ENCODE measurements at regions not wholly inside any gene's neighbourhood (a gene's known extent, or its start where the extent isn't known, plus 50 kb on each side); places are given as distances from the start of the nearest gene placed in this dataset.

GRCh38 chr5:171575808-171576207, 156.4 kb downstream of the FGF18 start:
- Histone ChIP-seq H3K27ac (ENCODE audit: low read length in 2 of 2) (no peak overlapping the region), H4K20me1 (ENCODE audit: control insufficient read depth, insufficient read depth, low read length, poor library complexity, severe bottlenecking) (no peaks in the 10 kb centered on the region), H3K4me1 (ENCODE audit: control insufficient read depth in 2 of 2, insufficient read depth in 2 of 2, low read length in 2 of 2) (no peaks in the 10 kb centered on the region), H3K36me3 (replicated peaks in 1 of 2; ENCODE audit: control extremely low read depth in 1 of 2, control insufficient read depth in 1 of 2, extremely low read depth in 1 of 2, insufficient read depth in 2 of 2, low read length in 1 of 2) (no peaks in the 10 kb centered on the region), H3K9ac (ENCODE audit: low read length) (no peak overlapping the region), H3K27me3 (replicated peaks in 1 of 4; ENCODE audit: control extremely low read depth in 1 of 4, control insufficient read depth in 3 of 4, insufficient read depth in 4 of 4, low read length in 3 of 4) (peaks cover 0 to 4% (median 0%) of the 10 kb centered on the region in 4 experiments), H3K4me2 (replicated peaks; ENCODE audit: low read depth, low read length, poor library complexity, severe bottlenecking) (no peak overlapping the region), H3K9me3 (ENCODE audit: control extremely low read depth in 1 of 3, control insufficient read depth in 2 of 3, insufficient read depth in 1 of 3, low read length in 2 of 3) (peaks cover 0 to 12% (median 0%) of the 10 kb centered on the region in 3 donors), H3K4me3 (ENCODE audit: control extremely low read depth in 1 of 5, extremely low read depth in 1 of 5, insufficient read depth in 1 of 5, low read depth in 2 of 5, low read length in 4 of 5) (no peak overlapping the region), H2AFZ (ENCODE audit: insufficient read depth, low read depth, low read length, poor library complexity, severe bottlenecking) (no peak overlapping the region), H3K79me2 (ENCODE audit: control insufficient read depth, insufficient read depth, low read length) (no peaks in the 10 kb centered on the region)
- Mint-ChIP-seq H3K27me3 (peaks cover 7% of the 10 kb centered on the region), H3K4me1 (no peaks in the 10 kb centered on the region), H3K4me3 (no peak overlapping the region), H3K9me3 (ENCODE audit: insufficient read depth) (peaks cover 3% of the 10 kb centered on the region), H3K27ac (no peak overlapping the region)
- DNase-seq (no peak), ATAC-seq (ENCODE audit: low read depth) (no peak)
- ChIA-PET CTCF (no interaction called here), POLR2A (no interaction called here)
- intact Hi-C loops (cut with micrococcal nuclease): no loop called here
- TF ChIP-seq EZH2 (IDR thresholded peaks at IDR 0.05; ENCODE audit: borderline replicate concordance, insufficient read depth, low read depth, low read length, poor library complexity, severe bottlenecking) (no peak), CTCF (IDR thresholded peaks at IDR 0.05) (no peak)
- 100% methylated on average over 1 of the region's 3 CpGs for WGBS (ENCODE audit: insufficient coverage)

- Histone ChIP-seq H3K36me3 (replicated peaks in 1 of 2; ENCODE audit: control extremely low read depth in 1 of 2, control insufficient read depth in 1 of 2, extremely low read depth in 1 of 2, insufficient read depth in 2 of 2, low read length in 1 of 2) (no peaks in the 10 kb centered on the region), H3K4me1 (ENCODE audit: control insufficient read depth in 2 of 2, insufficient read depth in 2 of 2, low read length in 2 of 2) (no peaks in the 10 kb centered on the region), H2AFZ (ENCODE audit: insufficient read depth, low read depth, low read length, poor library complexity, severe bottlenecking) (no peak overlapping the region), H4K20me1 (ENCODE audit: control insufficient read depth, insufficient read depth, low read length, poor library complexity, severe bottlenecking) (no peaks in the 10 kb centered on the region), H3K27me3 (replicated peaks in 1 of 4; ENCODE audit: control extremely low read depth in 1 of 4, control insufficient read depth in 3 of 4, insufficient read depth in 4 of 4, low read length in 3 of 4) (peaks cover 0 to 4% (median 0%) of the 10 kb centered on the region in 4 experiments), H3K9me3 (ENCODE audit: control extremely low read depth in 1 of 3, control insufficient read depth in 2 of 3, insufficient read depth in 1 of 3, low read length in 2 of 3) (peaks cover 0 to 12% (median 0%) of the 10 kb centered on the region in 3 donors), H3K79me2 (ENCODE audit: control insufficient read depth, insufficient read depth, low read length) (no peaks in the 10 kb centered on the region), H3K4me2 (replicated peaks; ENCODE audit: low read depth, low read length, poor library complexity, severe bottlenecking) (no peak overlapping the region), H3K4me3 (ENCODE audit: control extremely low read depth in 1 of 5, extremely low read depth in 1 of 5, insufficient read depth in 1 of 5, low read depth in 2 of 5, low read length in 4 of 5) (no peak overlapping the region), H3K9ac (ENCODE audit: low read length) (no peak overlapping the region), H3K27ac (ENCODE audit: low read length in 2 of 2) (no peak overlapping the region)
- POLR2A ChIA-PET: no interaction called here
- H3K27me3 Mint-ChIP-seq: peaks cover 7% of the 10 kb centered on the region
- no peak overlapping the region for H3K27ac Mint-ChIP-seq
- H3K9me3 Mint-ChIP-seq (ENCODE audit: insufficient read depth): peaks cover 3% of the 10 kb centered on the region
- intact Hi-C loops (cut with micrococcal nuclease): no loop called here
- CTCF ChIA-PET: no interaction called here
- no peaks in the 10 kb centered on the region for H3K4me1 Mint-ChIP-seq
- DNase-seq: no peak
- WGBS (ENCODE audit: insufficient coverage): 94% methylated on average over 13 of the region's 13 CpGs
- TF ChIP-seq EZH2 (IDR thresholded peaks at IDR 0.05; ENCODE audit: borderline replicate concordance, insufficient read depth, low read depth, low read length, poor library complexity, severe bottlenecking) (no peak), CTCF (IDR thresholded peaks at IDR 0.05) (no peak)
- no peak for ATAC-seq (ENCODE audit: low read depth)
- H3K4me3 Mint-ChIP-seq: no peak overlapping the region
Measured at GRCh38 chr5:171577042-171577758, 157.8 kb downstream of the FGF18 start.
